ENCODE measurements at regions not wholly inside any gene's neighbourhood (a gene's known extent, or its start where the extent isn't known, plus 50 kb on each side); places are given as distances from the start of the nearest gene placed in this dataset.

- TF ChIP-seq GATA2 (IDR thresholded peaks at IDR 0.05; ENCODE audit: insufficient read depth, insufficient read length, low read depth, low read length) (no peak), MAX (IDR thresholded peaks at IDR 0.05; ENCODE audit: insufficient read depth, insufficient read length) (no peak), CTCF (IDR thresholded peaks at IDR 0.05; ENCODE audit: extremely low read depth in 1 of 2, insufficient read depth in 1 of 2, low read depth in 1 of 2, low read length in 2 of 2) (no peak), JUN (IDR thresholded peaks at IDR 0.05; ENCODE audit: borderline replicate concordance, insufficient read depth, insufficient read length, low read depth) (no peak), FOS (IDR thresholded peaks at IDR 0.05; ENCODE audit: borderline replicate concordance, insufficient read depth, low read length) (no peak), POLR2AphosphoS5 (IDR thresholded peaks at IDR 0.05; ENCODE audit: insufficient read depth, low read depth, low read length) (no peak), MYC (IDR thresholded peaks at IDR 0.05; ENCODE audit: low read depth, low read length) (no peak), POLR2A (IDR thresholded peaks at IDR 0.05; ENCODE audit: low read depth, low read length) (no peak)
- Histone ChIP-seq H3K4me1 (ENCODE audit: control insufficient read depth, extremely low read depth, insufficient read depth, low read length) (no peaks in the 10 kb centered on the region), H4K20me1 (replicated peaks; ENCODE audit: control insufficient read depth, extremely low read depth, insufficient read depth, low read length) (no peaks in the 10 kb centered on the region), H3K36me3 (ENCODE audit: control insufficient read depth in 2 of 2, extremely low read depth in 1 of 2, insufficient read depth in 2 of 2, low read length in 2 of 2) (no peaks in the 10 kb centered on the region), H3K4me3 (replicated peaks in 1 of 3; ENCODE audit: insufficient read depth in 1 of 3, low read depth in 1 of 3, low read length in 3 of 3) (no peak overlapping the region), H3K9ac (replicated peaks; ENCODE audit: extremely low read depth, insufficient read depth, low read length) (no peak overlapping the region), H3K27ac (ENCODE audit: insufficient read depth, low read depth, low read length) (no peak overlapping the region), H2AFZ (ENCODE audit: low read depth, low read length) (no peak overlapping the region), H3K9me1 (replicated peaks; ENCODE audit: control insufficient read depth, extremely low read depth, insufficient read depth, low read length) (no peaks in the 10 kb centered on the region), H3K9me3 (replicated peaks; ENCODE audit: control insufficient read depth, insufficient read depth, low read length) (no peaks in the 10 kb centered on the region), H3K27me3 (ENCODE audit: control insufficient read depth in 2 of 2, insufficient read depth in 2 of 2, low read length in 2 of 2) (no peaks in the 10 kb centered on the region), H3K4me2 (ENCODE audit: insufficient read depth, low read length) (no peak overlapping the region), H3K79me2 (ENCODE audit: control insufficient read depth, insufficient read depth, low read length) (no peaks in the 10 kb centered on the region)
- FAIRE-seq (no peak), DNase-seq (ENCODE audit: low read depth, low spot score) (no peak)
- ChIA-PET CTCF (interaction anchor here (1.5 kb wide), 1 partner anchor 33 kb away, joined by 4 read pairs; no protein-coding TSS in a partner anchor), POLR2A (no interaction called here)
- no TSS peak for BruUV-seq (replicated peaks)
- intact Hi-C loops (cut with micrococcal nuclease) (no loop called here), dilution Hi-C loops (cut with MboI; ENCODE audit: extremely low pct_ligation_motif_present, low sequenced_read_pairs) (no loop called here)
Observed at GRCh38 chr9:20209391-20210340, 412.6 kb downstream of the MLLT3 start.

Data from endothelial cell of umbilical vein (primary cell).